C4-2B (cell line): ENCODE measurements at regions not wholly inside any gene's neighbourhood (a gene's known extent, or its start where the extent isn't known, plus 50 kb on each side); places are given as distances from the start of the nearest gene placed in this dataset.
"Not testable (repeated sequence)": the region's sequence is repeated elsewhere in the genome, so short reads cannot be mapped to it uniquely, and the experiment has no call there.

ENCODE experiments used
- ZFX ChIP-seq: fragments of 450-650 bp; IDR thresholded peaks from 2 replicates; pipeline ENCODE4 v1.6.1; 2017
- TF ChIP-seq, protein P1 (sequence below): fragments of 450-650 bp; conservative IDR thresholded peaks from 2 replicates; pipeline ENCODE4 v1.5.1; 2017; ENCODE audit warnings: mild to moderate bottlenecking

DNA sequence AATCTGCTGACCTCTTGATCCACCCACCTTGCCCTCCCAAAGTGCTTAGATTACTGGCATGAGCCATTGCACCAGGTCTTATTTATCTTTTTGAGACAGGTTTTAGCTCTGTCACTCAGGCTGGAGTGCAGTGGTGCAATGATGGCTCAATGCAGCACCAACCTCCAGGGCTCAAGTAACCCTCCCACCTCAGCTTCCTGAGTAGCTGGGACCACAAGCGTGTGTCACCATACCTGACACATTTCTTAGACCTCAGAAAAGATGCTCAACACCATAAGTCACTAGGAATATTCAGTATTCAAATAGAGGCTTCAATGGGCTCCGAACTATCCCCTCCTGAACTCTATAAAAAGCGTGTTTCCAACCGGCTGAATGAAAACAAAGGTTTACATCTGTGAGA, 268.6 kb upstream of the ZNF337 start:
- TF ChIP-seq, protein P1, sequence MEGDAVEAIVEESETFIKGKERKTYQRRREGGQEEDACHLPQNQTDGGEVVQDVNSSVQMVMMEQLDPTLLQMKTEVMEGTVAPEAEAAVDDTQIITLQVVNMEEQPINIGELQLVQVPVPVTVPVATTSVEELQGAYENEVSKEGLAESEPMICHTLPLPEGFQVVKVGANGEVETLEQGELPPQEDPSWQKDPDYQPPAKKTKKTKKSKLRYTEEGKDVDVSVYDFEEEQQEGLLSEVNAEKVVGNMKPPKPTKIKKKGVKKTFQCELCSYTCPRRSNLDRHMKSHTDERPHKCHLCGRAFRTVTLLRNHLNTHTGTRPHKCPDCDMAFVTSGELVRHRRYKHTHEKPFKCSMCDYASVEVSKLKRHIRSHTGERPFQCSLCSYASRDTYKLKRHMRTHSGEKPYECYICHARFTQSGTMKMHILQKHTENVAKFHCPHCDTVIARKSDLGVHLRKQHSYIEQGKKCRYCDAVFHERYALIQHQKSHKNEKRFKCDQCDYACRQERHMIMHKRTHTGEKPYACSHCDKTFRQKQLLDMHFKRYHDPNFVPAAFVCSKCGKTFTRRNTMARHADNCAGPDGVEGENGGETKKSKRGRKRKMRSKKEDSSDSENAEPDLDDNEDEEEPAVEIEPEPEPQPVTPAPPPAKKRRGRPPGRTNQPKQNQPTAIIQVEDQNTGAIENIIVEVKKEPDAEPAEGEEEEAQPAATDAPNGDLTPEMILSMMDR = not testable (repeated sequence)
- TF ChIP-seq ZFX = not testable (repeated sequence)
